ENCODE measurements at regions not wholly inside any gene's neighbourhood (a gene's known extent, or its start where the extent isn't known, plus 50 kb on each side); places are given as distances from the start of the nearest gene placed in this dataset.

- DNase-seq (no peak), ATAC-seq (no peak)
- intact Hi-C loops (cut with DNase I) = no loop called here
- no peaks in the 10 kb centered on the region for H3K4me1 ChIP-seq
- TF ChIP-seq, protein P1, sequence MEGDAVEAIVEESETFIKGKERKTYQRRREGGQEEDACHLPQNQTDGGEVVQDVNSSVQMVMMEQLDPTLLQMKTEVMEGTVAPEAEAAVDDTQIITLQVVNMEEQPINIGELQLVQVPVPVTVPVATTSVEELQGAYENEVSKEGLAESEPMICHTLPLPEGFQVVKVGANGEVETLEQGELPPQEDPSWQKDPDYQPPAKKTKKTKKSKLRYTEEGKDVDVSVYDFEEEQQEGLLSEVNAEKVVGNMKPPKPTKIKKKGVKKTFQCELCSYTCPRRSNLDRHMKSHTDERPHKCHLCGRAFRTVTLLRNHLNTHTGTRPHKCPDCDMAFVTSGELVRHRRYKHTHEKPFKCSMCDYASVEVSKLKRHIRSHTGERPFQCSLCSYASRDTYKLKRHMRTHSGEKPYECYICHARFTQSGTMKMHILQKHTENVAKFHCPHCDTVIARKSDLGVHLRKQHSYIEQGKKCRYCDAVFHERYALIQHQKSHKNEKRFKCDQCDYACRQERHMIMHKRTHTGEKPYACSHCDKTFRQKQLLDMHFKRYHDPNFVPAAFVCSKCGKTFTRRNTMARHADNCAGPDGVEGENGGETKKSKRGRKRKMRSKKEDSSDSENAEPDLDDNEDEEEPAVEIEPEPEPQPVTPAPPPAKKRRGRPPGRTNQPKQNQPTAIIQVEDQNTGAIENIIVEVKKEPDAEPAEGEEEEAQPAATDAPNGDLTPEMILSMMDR (IDR thresholded peaks at IDR 0.05) = no peak
- TF ChIP-seq POLR2A (IDR thresholded peaks at IDR 0.05) = no peak
- 69 to 71% methylated on average over 4 of the region's 4 CpGs for WGBS, 2 donors
- no peaks in the 10 kb centered on the region for H3K9me3 ChIP-seq
- H3K27ac ChIP-seq = no peak overlapping the region
- no peaks in the 10 kb centered on the region for H3K36me3 ChIP-seq (replicated peaks in 1 of 2; ENCODE audit: insufficient read depth in 1 of 2, low read depth in 2 of 2)
- no peaks in the 10 kb centered on the region for H3K27me3 ChIP-seq
- no peak overlapping the region for H3K4me3 ChIP-seq
Measured at GRCh38 chr16:79318143-79318899, 282.2 kb downstream of the MAF start.

GRCh38 chr16:79317521-79317920 lies 283.0 kb downstream of the MAF start:
- intact Hi-C loops (cut with DNase I) = no loop called here
- TF ChIP-seq, protein P1 (IDR thresholded peaks at IDR 0.05) = no peak
- no peak for TF ChIP-seq POLR2A (IDR thresholded peaks at IDR 0.05)
- H3K4me1 ChIP-seq = no peaks in the 10 kb centered on the region
- H3K36me3 ChIP-seq (replicated peaks in 1 of 2; ENCODE audit: insufficient read depth in 1 of 2, low read depth in 2 of 2) = no peaks in the 10 kb centered on the region
- WGBS, 2 donors = 38 to 48% methylated on average over 2 of the region's 2 CpGs
- no peaks in the 10 kb centered on the region for H3K27me3 ChIP-seq
- DNase-seq (no peak), ATAC-seq (no peak)
- H3K27ac ChIP-seq = no peak overlapping the region
- H3K9me3 ChIP-seq = no peaks in the 10 kb centered on the region
- H3K4me3 ChIP-seq = no peak overlapping the region

DNA sequence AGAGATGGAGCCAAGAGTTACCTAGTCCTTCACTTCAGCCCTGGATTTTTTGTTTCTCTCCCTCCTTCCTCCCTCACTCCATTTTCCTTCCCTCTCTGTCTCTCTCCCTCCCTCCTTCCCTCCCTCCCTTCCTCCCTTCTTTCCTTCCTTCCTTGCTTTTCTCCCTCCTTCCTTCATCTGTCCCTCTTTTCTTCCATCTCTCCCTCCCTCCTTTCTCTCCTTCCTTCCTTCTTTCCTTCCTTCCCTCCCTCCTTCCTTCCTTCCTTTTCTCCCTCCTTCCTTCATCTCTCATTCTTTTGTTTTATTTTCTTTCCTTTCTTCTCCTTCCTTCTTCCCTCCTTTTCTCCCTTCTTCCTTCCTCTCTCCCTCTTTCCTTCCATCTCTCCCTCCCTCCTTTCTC lies 283.5 kb downstream of the MAF start:
- no peaks in the 10 kb centered on the region for H3K36me3 ChIP-seq (replicated peaks in 1 of 2; ENCODE audit: insufficient read depth in 1 of 2, low read depth in 2 of 2)
- ATAC-seq (no peak), DNase-seq (no peak)
- no peaks in the 10 kb centered on the region for H3K9me3 ChIP-seq
- no peak overlapping the region for H3K4me3 ChIP-seq
- intact Hi-C loops (cut with DNase I) = no loop called here
- H3K4me1 ChIP-seq = no peaks in the 10 kb centered on the region
- TF ChIP-seq POLR2A (IDR thresholded peaks at IDR 0.05) = no peak
- TF ChIP-seq, protein P1 (IDR thresholded peaks at IDR 0.05) = no peak
- H3K27me3 ChIP-seq = no peaks in the 10 kb centered on the region
- H3K27ac ChIP-seq = no peak overlapping the region

GRCh38 chr16:79316004-79316458 lies 284.5 kb downstream of the MAF start:
- ATAC-seq (no peak), DNase-seq (no peak)
- 56 to 72% methylated on average over 8 of the region's 8 CpGs for WGBS, 2 donors
- no peaks in the 10 kb centered on the region for H3K27me3 ChIP-seq
- H3K4me1 ChIP-seq = no peaks in the 10 kb centered on the region
- H3K9me3 ChIP-seq = no peaks in the 10 kb centered on the region
- TF ChIP-seq, protein P1 (IDR thresholded peaks at IDR 0.05) = no peak
- no peak for TF ChIP-seq POLR2A (IDR thresholded peaks at IDR 0.05)
- no peak overlapping the region for H3K27ac ChIP-seq
- intact Hi-C loops (cut with DNase I) = no loop called here
- H3K4me3 ChIP-seq = no peak overlapping the region
- no peaks in the 10 kb centered on the region for H3K36me3 ChIP-seq (replicated peaks in 1 of 2; ENCODE audit: insufficient read depth in 1 of 2, low read depth in 2 of 2)

DNA sequence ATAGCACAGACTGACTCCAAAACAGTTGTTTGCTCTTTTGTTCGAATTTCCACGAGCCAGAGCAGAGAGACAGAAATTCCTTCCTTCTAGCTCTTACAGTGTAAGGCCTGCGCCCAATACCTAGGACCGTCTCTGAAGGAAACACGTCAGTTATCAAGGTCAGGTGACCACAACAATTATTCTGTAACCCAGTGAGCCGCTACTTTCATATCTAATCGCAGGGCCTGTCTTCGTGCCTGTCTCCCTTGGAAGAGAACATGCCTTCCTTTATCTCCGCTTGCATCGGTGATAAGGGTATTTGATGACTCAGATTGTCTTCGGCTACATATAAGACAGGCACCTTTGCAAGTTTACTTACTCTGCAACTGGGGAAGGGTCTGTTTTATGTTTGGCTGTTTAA lies 288.0 kb downstream of the MAF start:
- Histone ChIP-seq H3K4me3 (no peak overlapping the region), H3K27ac (no peak overlapping the region), H3K4me1 (no peaks in the 10 kb centered on the region), H3K36me3 (replicated peaks in 1 of 2; ENCODE audit: insufficient read depth in 1 of 2, low read depth in 2 of 2) (no peaks in the 10 kb centered on the region), H3K9me3 (no peaks in the 10 kb centered on the region), H3K27me3 (no peaks in the 10 kb centered on the region)
- TF ChIP-seq POLR2A (IDR thresholded peaks at IDR 0.05) = no peak
- TF ChIP-seq, protein P1 (IDR thresholded peaks at IDR 0.05) = no peak
- ATAC-seq = no peak
- DNase-seq = no peak
- 26 to 35% methylated on average over 11 of the region's 11 CpGs for WGBS, 2 donors
- intact Hi-C loops (cut with DNase I) = no loop called here

All from body of pancreas (tissue), 4 donors.